ENCODE measurements at regions not wholly inside any gene's neighbourhood (a gene's known extent, or its start where the extent isn't known, plus 50 kb on each side); places are given as distances from the start of the nearest gene placed in this dataset.

DNA sequence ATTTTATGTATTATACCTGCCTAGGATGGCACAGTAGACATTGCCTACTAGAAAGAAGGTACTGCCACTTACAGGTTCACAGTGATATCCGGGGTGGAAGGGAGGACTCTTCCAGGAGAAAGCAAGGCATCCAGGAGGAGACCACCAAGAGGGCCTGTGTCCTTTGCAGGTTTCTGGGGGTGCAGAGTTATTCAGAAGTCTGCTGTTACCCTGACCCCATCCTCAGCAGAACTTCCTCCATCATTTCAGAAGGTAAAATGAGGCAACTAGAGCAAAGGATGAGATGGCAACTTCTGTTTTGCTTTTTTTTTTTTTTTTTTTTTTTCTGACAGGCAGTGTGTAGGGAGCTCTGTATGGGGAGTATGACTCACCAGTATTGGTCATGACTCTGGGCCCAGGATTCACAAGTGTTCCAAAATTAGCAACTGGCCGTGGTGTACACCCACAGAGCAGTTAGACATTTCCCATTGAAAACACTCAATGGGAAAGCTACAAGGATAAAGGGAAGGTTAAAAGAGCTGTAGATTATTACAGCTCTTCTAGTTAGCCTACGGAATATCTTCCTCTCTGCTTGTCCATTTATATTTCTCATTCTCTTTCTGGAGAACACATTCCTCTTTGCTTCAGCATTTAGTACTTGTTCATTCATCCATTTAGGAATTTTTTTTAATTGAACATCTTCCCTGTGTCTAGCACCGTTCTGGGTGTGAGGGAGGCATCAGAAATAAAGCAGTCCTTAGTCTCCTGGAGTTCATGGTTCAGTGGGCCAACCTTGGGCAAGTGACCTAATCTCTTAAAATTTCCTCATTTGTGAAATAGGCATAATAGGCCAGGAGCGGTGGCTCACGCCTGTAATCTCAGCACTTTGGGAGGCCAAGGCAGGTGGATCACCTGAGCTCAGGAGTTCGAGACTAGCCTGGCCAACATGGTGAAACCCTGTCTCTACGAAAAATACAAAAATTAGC lies 50.5 kb upstream of the PPP2R5A start:
- H3K4me1 ChIP-seq (ENCODE audit: control insufficient read depth in 1 of 2, insufficient read depth in 1 of 2, low read depth in 1 of 2, low read length in 1 of 2): peaks cover 19 to 20% of the 10 kb centered on the region in 2 experiments
- no peaks in the 10 kb centered on the region for H3K36me3 ChIP-seq
- H3K27me3 ChIP-seq: no peaks in the 10 kb centered on the region
- TF ChIP-seq, protein P1, sequence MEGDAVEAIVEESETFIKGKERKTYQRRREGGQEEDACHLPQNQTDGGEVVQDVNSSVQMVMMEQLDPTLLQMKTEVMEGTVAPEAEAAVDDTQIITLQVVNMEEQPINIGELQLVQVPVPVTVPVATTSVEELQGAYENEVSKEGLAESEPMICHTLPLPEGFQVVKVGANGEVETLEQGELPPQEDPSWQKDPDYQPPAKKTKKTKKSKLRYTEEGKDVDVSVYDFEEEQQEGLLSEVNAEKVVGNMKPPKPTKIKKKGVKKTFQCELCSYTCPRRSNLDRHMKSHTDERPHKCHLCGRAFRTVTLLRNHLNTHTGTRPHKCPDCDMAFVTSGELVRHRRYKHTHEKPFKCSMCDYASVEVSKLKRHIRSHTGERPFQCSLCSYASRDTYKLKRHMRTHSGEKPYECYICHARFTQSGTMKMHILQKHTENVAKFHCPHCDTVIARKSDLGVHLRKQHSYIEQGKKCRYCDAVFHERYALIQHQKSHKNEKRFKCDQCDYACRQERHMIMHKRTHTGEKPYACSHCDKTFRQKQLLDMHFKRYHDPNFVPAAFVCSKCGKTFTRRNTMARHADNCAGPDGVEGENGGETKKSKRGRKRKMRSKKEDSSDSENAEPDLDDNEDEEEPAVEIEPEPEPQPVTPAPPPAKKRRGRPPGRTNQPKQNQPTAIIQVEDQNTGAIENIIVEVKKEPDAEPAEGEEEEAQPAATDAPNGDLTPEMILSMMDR (IDR thresholded peaks at IDR 0.05): no peak
- peak overlapping the region in 1 of 2 experiments; percentile 6 for H3K4me3 ChIP-seq (ENCODE audit: low read depth in 1 of 2, low read length in 1 of 2)
- H3K27ac ChIP-seq: peak overlapping the region; percentile 69
- no peaks in the 10 kb centered on the region for H3K9me3 ChIP-seq
